Coronary artery (tissue), 2 donors: ENCODE measurements at regions not wholly inside any gene's neighbourhood (a gene's known extent, or its start where the extent isn't known, plus 50 kb on each side); places are given as distances from the start of the nearest gene placed in this dataset.
"Not testable (repeated sequence)": the region's sequence is repeated elsewhere in the genome, so short reads cannot be mapped to it uniquely, and the experiment has no call there.

Source experiments
- DNase-seq: peaks from one replicate; pipeline ENCODE4 v3.0.0-alpha.2; 2017; ENCODE audit warnings: low spot score
- H3K27ac ChIP-seq, 2 donors: fragments of 200-600 bp; sonication (generic); one replicate each; pipeline ENCODE4 v1.5.1; 2016 to 2019
- H3K4me3 ChIP-seq: fragments of 200-600 bp; sonication (generic); 2 replicates; pipeline ENCODE4 v1.5.1; 2016; ENCODE audit warnings: mild to moderate bottlenecking, moderate library complexity
- TF ChIP-seq, protein P1 (sequence below): fragments of 200-600 bp; sonication (generic); IDR thresholded peaks from one replicate; pipeline ENCODE4 v1.5.1; 2019; ENCODE audit warnings: antibody characterized with exemption

- DNase-seq, result no peak
- Histone ChIP-seq H3K27ac (no peak overlapping the region), H3K4me3 (no peak overlapping the region)
- TF ChIP-seq, protein P1, sequence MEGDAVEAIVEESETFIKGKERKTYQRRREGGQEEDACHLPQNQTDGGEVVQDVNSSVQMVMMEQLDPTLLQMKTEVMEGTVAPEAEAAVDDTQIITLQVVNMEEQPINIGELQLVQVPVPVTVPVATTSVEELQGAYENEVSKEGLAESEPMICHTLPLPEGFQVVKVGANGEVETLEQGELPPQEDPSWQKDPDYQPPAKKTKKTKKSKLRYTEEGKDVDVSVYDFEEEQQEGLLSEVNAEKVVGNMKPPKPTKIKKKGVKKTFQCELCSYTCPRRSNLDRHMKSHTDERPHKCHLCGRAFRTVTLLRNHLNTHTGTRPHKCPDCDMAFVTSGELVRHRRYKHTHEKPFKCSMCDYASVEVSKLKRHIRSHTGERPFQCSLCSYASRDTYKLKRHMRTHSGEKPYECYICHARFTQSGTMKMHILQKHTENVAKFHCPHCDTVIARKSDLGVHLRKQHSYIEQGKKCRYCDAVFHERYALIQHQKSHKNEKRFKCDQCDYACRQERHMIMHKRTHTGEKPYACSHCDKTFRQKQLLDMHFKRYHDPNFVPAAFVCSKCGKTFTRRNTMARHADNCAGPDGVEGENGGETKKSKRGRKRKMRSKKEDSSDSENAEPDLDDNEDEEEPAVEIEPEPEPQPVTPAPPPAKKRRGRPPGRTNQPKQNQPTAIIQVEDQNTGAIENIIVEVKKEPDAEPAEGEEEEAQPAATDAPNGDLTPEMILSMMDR, result no peak
Measured at GRCh38 chr6:145562771-145563615, 172.3 kb downstream of the EPM2A start.

GRCh38 chr6:145564553-145564952 lies 170.8 kb downstream of the EPM2A start:
- Histone ChIP-seq H3K4me3 (no peak overlapping the region), H3K27ac (no peak overlapping the region)
- DNase-seq, result no peak
- TF ChIP-seq, protein P1, result no peak

- TF ChIP-seq, protein P1, result no peak
- Histone ChIP-seq H3K4me3 (no peak overlapping the region), H3K27ac (no peak overlapping the region)
- DNase-seq, result no peak
Measured at GRCh38 chr6:145567684-145568252, 167.6 kb downstream of the EPM2A start.

DNA sequence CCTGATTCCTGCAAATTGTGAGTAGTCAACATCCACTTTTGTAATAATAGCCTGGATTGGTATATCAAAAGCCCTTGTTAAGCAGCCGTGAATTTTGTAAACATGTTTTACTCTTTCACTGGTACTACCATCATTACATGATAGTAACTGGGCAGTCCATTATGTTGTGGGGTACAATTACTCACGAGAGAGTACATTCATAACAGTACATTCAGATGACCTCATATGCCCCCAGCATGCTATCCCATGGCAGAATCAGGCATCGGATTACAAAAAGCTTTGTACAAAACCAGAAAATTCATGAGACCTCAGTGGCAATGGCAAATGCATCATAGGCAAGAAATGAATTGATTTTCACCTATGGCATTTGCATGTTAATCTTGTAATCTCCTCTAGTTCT lies 166.2 kb downstream of the EPM2A start:
- H3K4me3 ChIP-seq, result no peak overlapping the region
- no peak overlapping the region for H3K27ac ChIP-seq
- no peak for DNase-seq
- TF ChIP-seq, protein P1, result no peak

DNA sequence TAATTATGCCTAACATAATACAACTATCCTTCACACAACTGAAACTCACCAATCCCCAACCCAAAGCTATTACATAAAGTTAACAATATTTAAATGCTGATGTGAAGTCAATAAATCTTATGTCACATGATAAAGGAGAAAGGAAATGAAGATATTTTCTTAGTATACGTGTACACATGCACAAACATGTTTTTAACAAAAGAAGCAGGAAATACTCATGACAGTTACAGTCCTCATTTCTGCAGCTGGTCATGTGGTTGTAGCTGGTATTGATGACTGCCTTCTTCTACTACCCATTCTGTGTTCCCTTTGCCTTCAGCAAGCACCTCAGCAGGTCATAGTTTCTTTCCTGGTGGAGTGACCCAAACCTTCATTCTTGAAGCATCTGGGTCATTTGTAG lies 165.0 kb downstream of the EPM2A start:
- H3K4me3 ChIP-seq, H3K27ac ChIP-seq, DNase-seq: not testable (repeated sequence)

- not testable (repeated sequence) for H3K27ac ChIP-seq, H3K4me3 ChIP-seq, DNase-seq
Measured at GRCh38 chr6:145574269-145574668, 161.1 kb downstream of the EPM2A start.
